ENCODE measurements at regions not wholly inside any gene's neighbourhood (a gene's known extent, or its start where the extent isn't known, plus 50 kb on each side); places are given as distances from the start of the nearest gene placed in this dataset.

- TF ChIP-seq CTCF (IDR thresholded peaks at IDR 0.05) (no peak), POLR2A (IDR thresholded peaks at IDR 0.05) (no peak)
Observed at GRCh38 chr5:26791433-26791832, 247.0 kb downstream of the CDH9 start.

Data from tibial nerve (tissue), 3 donors.